Activated CD8-positive, alpha-beta T cell treated with anti-CD3 and anti-CD28 coated beads for 36 hours (primary cell): ENCODE measurements at regions not wholly inside any gene's neighbourhood (a gene's known extent, or its start where the extent isn't known, plus 50 kb on each side); places are given as distances from the start of the nearest gene placed in this dataset.

Experiments
- ATAC-seq: fragments of 200-7000 bp; cut with Tn5 transposase; one replicate; pipeline ENCODE4 v1.10.0; 2021; ENCODE audit warnings: mild to moderate bottlenecking, moderate library complexity
- CTCF ChIA-PET: fragments of 350-600 bp; sonication (Branson Sonifier 250); formaldehyde crosslinking; loops from one replicate; lab custom pipeline; 2021; ENCODE audit warnings: antibody characterized with exemption; lab: Charles Lee
- POLR2A ChIA-PET: fragments of 350-600 bp; sonication (Branson Sonifier 250); formaldehyde crosslinking; loops from one replicate; lab custom pipeline; 2021; ENCODE audit warnings: antibody characterized with exemption; lab: Charles Lee
- DNase-seq: peaks from one replicate; pipeline ENCODE4 v3.0.0-alpha.2; 2020
- H3K27ac Mint-ChIP-seq: one replicate; pipeline ENCODE4 v1.8.0; 2021; ENCODE audit warnings: mild to moderate bottlenecking, mixed read lengths
- H3K27me3 Mint-ChIP-seq: one replicate; pipeline ENCODE4 v1.8.0; 2021; ENCODE audit warnings: mixed read lengths
- H3K36me3 Mint-ChIP-seq: one replicate; pipeline ENCODE4 v1.8.0; 2021; ENCODE audit warnings: low read depth, mixed read lengths
- H3K4me1 Mint-ChIP-seq: one replicate; pipeline ENCODE4 v1.8.0; 2021; ENCODE audit warnings: low read depth, mixed read lengths
- H3K4me3 Mint-ChIP-seq: one replicate; pipeline ENCODE4 v1.8.0; 2021; ENCODE audit warnings: mild to moderate bottlenecking, moderate library complexity, mixed read lengths
- H3K9me3 Mint-ChIP-seq: one replicate; pipeline ENCODE4 v1.8.0; 2021; ENCODE audit warnings: mixed read lengths
- CTCF ChIP-seq: fragments of 200-600 bp; IDR thresholded peaks from one replicate; pipeline ENCODE4 v1.8.0; 2022; ENCODE audit warnings: antibody characterized with exemption, mild to moderate bottlenecking
- intact Hi-C: fragments of 100-400 bp; cut with micrococcal nuclease; formaldehyde crosslinking; loops from one replicate; pipeline ENCODE4 v1.10.0; 2022

- H3K9me3 Mint-ChIP-seq: no peaks in the 10 kb centered on the region
- TF ChIP-seq CTCF: no peak
- no peak overlapping the region for H3K27ac Mint-ChIP-seq
- DNase-seq (no peak), ATAC-seq (no peak)
- H3K36me3 Mint-ChIP-seq: no peaks in the 10 kb centered on the region
- no peaks in the 10 kb centered on the region for H3K4me1 Mint-ChIP-seq
- intact Hi-C loops: no loop called here
- no peak overlapping the region for H3K4me3 Mint-ChIP-seq
- CTCF ChIA-PET: no interaction called here
- H3K27me3 Mint-ChIP-seq: peaks cover 2% of the 10 kb centered on the region
- POLR2A ChIA-PET: no interaction called here
Measured at GRCh38 chr4:144574509-144574908, 71.4 kb upstream of the HHIP start.

GRCh38 chr4:144575181-144575580, 70.8 kb upstream of the HHIP start:
- no peak for ATAC-seq
- Mint-ChIP-seq H3K4me1 (no peaks in the 10 kb centered on the region), H3K9me3 (no peaks in the 10 kb centered on the region), H3K27me3 (peaks cover 2% of the 10 kb centered on the region), H3K4me3 (no peak overlapping the region), H3K27ac (no peak overlapping the region), H3K36me3 (no peaks in the 10 kb centered on the region)
- no peak for DNase-seq
- ChIA-PET POLR2A (no interaction called here), CTCF (no interaction called here)
- intact Hi-C loops: no loop called here
- no peak for TF ChIP-seq CTCF

- H3K4me3 Mint-ChIP-seq: no peak overlapping the region
- ChIA-PET POLR2A (no interaction called here), CTCF (no interaction called here)
- no peaks in the 10 kb centered on the region for H3K36me3 Mint-ChIP-seq
- ATAC-seq (no peak), DNase-seq (no peak)
- H3K4me1 Mint-ChIP-seq: no peaks in the 10 kb centered on the region
- TF ChIP-seq CTCF: no peak
- no peaks in the 10 kb centered on the region for H3K9me3 Mint-ChIP-seq
- no peak overlapping the region for H3K27ac Mint-ChIP-seq
- H3K27me3 Mint-ChIP-seq: peaks cover 2% of the 10 kb centered on the region
- intact Hi-C loops: no loop called here
Measured at GRCh38 chr4:144578681-144579080, 67.3 kb upstream of the HHIP start.

- no peak for DNase-seq
- no peaks in the 10 kb centered on the region for H3K9me3 Mint-ChIP-seq
- no peak for TF ChIP-seq CTCF
- peaks cover 2% of the 10 kb centered on the region for H3K27me3 Mint-ChIP-seq
- no peak overlapping the region for H3K4me3 Mint-ChIP-seq
- no peaks in the 10 kb centered on the region for H3K4me1 Mint-ChIP-seq
- ChIA-PET POLR2A (no interaction called here), CTCF (no interaction called here)
- H3K36me3 Mint-ChIP-seq: no peaks in the 10 kb centered on the region
- intact Hi-C loops: no loop called here
- ATAC-seq: no peak
- no peak overlapping the region for H3K27ac Mint-ChIP-seq
Measured at GRCh38 chr4:144579411-144580030, 66.4 kb upstream of the HHIP start.

DNA sequence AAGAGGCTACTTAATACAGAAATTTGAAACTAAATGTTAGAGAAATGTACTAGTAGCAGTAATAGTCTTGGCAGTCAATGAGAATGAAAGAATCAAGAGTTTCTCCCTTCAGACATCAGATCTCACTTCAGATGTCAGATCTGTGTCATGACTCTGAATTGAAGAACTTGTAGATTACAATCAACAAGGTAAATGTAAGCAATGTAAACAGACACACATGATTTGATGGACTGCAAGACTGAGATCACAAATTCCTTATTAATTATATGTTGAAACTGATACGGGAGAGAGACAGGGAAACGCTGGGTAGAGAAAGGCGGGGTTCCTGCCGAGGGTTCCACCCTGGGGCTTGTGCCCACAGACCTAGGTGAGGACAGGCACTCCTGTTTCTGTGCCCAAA, 65.5 kb upstream of the HHIP start:
- no peaks in the 10 kb centered on the region for H3K27me3 Mint-ChIP-seq
- no peak for TF ChIP-seq CTCF
- CTCF ChIA-PET: no interaction called here
- POLR2A ChIA-PET: no interaction called here
- intact Hi-C loops: no loop called here
- no peak for DNase-seq
- no peak overlapping the region for H3K27ac Mint-ChIP-seq
- no peaks in the 10 kb centered on the region for H3K4me1 Mint-ChIP-seq
- no peaks in the 10 kb centered on the region for H3K9me3 Mint-ChIP-seq
- no peak overlapping the region for H3K4me3 Mint-ChIP-seq
- ATAC-seq: no peak
- no peaks in the 10 kb centered on the region for H3K36me3 Mint-ChIP-seq
